ENCODE measurements at regions not wholly inside any gene's neighbourhood (a gene's known extent, or its start where the extent isn't known, plus 50 kb on each side); places are given as distances from the start of the nearest gene placed in this dataset.

DNA sequence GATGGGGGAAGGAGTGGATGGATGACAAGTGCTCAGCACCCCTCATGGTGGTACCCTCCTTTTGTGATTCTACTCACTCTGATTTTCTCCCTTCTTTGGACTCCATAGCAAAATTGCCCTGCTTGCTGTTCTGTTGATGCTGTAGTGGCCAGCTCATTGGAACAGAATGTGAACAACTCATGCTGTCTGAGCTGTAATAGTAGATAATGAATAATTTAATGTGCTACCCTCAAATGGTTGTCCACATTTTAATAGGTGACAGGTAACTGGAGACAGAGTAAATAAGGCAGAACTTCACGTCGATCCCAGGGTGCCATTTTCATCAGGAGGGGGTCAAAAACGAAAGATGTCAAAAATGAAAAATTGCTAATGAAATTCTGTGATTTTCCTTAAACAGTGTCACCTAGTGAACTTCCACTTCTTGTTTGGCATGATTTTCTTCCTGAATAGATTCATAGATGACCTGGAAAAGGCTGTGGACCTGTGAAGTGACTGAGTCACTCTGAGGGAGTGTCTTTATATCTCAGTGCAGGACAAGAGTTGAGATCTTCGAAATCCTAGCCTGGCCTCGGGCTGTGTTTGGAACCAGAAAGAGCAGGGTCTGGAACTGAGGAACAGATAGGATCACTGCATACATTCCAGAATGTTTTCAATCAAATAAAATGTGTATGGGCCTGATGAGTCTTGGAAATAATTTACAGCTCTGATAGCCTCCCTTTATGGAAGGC is 270.2 kb downstream of the PSAT1 start:
- no peak for DNase-seq

DNA sequence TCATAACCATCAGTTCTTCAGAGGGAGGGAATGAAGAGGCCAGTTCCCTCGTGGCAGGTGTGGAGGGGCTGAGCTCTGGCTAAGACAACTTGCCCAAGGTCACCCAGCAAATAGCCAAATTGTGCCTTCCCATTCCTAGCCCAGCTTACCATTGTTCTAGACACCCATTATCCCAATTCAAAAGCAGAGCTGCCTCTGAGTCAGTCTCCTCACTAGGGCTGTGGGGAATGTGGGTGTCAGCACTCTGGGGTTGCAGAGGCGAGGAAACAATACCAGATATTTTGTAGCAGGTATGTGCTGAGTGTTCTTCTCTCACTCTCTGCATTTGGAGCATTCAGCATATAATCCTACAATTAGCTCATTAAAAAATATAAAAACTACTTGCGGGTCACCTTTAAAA is 270.8 kb downstream of the PSAT1 start:
- DNase-seq, result no peak

DNA sequence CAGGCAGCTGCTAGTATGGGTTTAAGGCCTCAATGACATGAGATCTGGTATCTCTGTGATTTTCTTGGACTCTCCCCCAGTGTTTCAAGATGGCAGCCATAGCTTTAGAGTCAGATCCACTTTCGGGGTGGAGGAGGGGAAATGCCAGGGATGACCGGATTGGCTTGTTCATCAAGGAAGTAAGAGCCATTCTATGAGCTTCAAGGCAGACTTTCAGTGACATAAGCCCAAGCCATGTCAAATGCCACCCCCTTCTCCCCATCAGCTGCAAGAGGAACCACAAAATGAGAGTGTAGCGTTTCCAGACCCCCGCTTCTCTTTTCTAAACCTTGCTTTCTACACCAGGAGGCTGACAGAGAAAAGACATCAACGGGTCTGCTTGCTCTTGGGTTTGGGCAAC is 271.8 kb downstream of the PSAT1 start:
- DNase-seq, result no peak

DNA sequence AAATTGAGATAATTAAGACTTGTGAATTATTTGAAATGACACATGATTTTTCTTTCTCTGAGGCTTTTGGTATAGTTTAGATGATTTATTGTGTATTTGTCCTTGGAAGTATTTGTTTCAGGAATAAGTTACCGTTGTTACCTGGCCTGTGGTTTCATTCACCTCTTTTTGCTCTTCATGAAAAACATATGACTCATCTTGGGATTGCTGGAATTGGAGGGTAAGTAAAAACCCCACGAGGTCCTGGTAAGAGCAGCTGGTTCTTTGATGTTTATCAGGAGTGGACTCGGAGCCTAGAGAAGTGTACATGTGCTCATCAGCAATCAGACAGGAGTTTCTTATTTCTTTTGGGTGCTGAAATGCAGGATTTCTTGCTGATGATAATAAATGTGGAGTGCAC is 275.3 kb downstream of the PSAT1 start:
- DNase-seq, result no peak

DNA sequence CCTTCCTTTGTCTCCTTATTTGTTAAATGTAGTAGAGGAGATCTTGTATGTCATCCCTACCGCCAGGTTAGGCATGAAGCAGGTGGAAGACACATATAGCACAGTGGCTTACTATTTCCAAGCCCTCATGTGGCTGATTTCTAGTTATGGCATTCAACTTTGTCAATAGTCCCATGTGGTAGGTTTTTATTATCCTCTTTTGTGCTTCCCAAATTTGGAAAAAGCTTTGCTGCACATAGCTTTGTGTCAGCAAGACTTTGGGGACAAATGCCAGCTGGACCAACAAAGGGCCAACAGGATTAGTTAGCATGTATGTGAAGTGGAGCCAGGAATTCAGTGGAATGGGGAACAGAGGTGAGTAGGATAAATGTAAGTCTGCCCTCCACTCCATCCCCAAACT is 276.3 kb downstream of the PSAT1 start:
- DNase-seq, result no peak

DNA sequence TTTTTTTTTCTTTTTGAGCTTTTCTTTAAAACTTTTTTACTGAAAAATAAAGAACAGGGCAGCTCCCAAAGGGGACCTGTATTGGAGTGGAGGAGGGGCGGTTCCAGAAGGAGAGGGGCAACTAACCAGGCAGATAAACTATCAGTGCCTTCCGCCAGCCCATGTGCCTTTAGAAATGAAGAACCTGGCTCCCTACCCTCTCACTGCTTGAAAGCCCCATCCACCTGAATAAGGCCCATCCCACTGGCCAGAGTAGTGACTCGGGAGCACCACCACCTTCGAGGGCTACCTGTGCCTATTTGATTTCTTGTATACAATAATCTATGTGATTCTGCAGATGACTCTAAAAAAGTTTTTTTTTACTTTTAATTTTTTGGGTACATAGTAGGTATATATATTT is 276.7 kb downstream of the PSAT1 start:
- DNase-seq, result no peak

DNA sequence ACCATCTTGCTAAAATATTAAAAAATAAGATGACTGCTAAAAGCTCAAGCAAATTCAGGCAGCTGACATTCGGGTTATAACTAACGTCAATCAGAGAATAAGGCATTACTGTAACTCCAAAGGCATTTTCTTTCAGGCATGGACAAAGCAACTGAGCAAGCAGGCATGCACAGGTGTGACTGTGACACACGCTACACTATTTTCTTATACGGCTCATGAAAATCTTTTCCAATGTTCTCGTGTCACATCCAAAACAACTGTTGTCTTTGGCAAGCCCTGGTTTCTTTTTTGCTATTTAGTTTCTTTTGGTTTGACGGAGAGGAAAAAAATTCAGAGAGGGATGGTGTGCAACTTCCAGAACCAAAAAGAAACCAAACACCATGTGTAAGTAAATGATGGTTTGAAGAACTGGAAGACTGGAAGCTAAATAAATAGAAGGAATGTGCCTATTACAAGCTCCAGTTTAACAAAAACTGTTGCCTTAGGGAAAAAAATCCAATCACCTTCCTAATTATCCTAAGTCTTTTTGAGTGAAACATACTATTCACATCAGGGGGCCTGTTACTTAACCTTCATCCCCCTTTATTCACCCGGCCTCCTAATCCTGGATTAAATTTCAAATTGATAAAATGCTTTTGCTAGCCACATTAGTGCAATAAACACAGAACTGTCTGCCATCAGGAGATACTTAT is 277.6 kb downstream of the PSAT1 start:
- no peak for DNase-seq

DNA sequence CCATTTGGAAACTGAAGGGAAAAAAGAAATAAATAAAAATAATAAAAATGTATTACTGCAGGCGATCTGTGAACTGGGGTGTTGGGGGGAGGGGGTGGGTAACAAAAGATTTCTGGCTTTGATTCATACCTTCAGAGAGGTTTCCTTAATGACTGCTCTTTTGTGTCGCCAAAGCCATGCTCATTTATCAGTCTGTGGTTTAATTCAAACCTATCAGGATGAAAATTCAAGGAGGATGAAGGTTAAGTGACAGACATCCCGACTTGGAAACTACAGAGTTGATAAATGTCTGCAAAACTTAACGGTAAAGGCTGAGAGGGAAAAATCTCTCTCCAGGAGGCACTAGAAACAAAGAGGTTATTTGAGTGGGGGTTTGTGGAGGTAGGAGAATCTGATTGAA is 278.2 kb downstream of the PSAT1 start:
- no peak for DNase-seq

DNA sequence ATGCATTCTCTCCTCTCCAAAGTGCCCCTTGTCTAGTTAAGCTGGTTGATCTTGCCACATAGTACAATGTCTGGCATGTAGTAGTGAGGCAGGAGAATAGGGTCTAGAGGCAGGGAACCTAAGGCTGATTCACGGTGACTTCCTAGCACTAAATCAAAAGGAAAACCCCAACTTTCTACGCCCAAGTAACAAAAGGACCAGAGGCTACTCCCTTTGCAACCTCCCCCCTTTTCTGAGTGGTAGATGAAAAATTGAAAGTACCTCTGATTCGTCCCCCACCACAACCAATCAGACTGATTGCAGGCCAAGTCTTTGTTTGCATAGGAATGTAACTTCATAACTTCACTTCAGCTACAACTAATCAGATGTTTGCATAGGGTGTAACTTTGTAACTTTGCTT is 278.8 kb downstream of the PSAT1 start:
- DNase-seq, result no peak

DNA sequence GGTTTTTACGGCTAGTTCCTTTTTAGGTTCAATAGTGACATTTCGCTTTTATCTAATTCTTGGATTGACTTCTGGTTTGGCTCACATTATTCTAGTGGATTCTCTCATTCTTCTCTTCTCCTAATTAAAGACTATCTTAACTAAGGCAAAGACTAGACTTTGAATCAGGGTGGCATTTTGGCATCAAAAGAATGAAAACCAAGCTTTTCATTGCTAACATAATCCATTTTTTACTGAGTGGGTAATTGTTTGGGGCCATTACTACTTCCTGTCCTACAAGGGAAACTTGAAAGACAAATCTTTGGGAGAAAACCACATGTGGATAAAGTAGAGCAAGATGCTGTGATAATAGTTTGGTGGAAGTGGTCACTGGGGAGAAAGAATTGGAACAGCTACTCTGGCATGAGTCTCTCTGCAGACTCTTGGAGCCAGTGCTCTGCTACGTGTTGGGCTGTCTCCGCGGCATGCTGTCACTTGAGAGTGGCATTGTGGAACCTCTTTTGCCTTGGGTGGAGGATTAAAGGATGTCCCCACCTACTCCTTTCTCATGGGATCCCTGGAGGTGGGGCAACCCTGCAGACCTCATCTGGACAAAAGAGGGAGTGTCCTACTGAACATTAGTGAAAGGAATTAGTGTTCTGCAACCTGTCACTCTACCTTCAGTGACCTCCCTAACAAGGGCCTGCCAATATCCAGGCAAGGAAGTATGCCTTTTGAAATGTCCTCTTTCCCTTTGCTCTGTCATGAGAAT is 280.4 kb downstream of the PSAT1 start:
- no peak for DNase-seq

DNA sequence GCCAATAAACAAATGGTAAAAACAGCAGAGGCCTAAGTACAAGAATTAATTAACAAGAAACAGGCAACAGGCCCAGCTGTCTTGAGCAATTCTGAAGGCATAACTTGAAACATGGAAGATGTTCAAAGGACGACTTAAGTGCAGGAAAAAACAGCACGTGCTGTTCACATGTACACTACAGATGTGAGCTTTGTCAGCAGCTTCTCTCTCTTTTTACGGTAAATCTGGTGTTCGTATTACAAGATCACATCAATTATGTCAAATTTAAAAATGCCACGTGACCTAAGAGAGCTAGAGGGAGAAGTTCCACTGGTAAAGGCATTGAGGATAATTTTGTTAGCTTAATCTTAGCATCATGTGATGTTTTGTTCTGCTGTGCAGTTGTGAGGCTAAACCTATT is 281.1 kb downstream of the PSAT1 start:
- no peak for DNase-seq

DNA sequence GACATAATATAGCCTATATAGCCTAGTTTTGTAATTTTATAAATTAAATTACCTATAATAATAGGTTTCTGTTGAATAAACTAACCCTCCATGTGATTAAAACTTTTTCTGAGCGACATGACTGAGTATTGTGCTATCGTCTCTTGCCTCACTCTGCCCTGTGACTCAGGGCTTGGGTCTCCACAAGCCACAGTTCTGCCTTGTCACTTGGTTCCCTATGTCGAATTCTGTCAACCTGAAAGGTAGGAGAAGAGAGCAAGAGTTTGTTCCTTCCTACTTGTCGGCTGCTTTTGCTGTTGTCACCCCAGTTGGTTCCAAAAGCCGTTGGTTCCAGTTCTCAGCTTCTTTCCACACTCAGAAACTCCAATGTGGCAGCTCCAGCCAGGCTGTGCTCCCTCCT is 285.9 kb downstream of the PSAT1 start:
- DNase-seq, result no peak

DNA sequence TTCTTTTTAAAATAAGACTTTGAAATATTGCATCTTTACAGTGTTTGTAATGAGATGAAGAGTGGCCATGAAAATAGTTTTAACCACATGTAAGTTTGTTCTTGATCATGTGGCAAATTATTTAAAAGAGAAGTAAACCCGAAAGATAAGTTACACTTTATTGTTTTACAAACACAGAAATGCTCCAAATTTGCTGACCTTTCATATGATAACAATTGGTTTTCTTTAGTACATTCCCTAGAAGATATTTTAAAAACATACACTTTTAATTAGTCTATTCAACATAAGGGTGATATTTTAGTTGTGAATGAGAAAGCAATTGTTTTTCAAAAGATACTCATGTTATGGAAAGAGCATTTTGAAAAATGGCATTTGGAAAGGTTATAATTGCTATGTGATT is 287.7 kb downstream of the PSAT1 start:
- DNase-seq, result no peak

DNA sequence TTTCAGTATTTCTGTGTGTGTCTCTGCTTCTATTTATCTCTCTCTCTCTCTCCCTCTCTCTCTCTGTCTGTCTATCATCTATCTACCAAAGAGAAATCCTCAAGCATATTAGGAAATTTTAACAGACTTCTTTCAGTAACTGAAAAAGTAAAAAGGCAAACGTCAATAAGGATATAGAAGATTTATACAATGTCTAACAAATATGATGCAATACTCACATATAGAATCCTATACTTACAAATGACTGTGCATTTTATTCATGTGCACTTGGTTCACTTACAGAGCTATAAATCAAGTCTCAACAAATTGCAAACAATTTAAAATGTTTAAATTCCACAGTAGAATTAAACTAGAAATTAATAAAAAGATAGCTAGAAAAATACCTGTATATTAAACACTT is 289.0 kb downstream of the PSAT1 start:
- no peak for DNase-seq

DNA sequence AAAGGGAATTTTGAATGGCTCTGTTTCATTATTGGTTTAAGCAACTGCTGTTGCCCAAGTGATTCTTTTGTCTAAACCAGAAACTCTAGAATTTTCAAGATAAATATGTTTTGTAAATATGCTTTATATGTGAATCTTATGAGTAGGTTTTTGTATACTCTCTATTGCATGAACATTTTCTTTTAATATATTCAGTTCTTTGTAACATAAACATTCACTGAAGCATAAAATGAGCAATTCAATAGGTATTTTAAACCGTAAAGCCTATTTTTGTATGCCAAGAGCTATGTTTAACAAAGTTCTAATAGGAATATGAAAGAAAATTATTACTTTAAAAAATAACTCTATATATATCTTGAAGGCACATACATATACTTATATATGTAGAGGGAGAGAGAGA is 293.1 kb downstream of the PSAT1 start:
- DNase-seq, result no peak

DNA sequence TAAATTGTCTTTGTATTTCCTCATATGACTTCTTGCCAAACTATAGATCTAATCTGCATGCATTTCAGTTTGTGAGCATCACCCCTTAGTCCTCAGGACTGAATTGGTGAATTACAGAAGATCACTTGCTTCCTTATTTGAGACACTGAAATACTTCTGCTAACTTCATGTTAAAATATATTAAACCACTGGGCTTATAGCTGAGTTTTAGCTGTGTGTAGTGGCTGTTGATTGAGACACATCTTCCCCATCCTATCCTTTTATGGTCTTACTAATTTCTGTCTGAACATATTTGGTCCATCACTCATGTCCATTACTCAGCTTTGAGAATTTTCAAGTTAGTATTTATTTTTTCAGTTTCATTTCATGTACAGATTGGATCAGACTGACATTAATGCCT is 295.9 kb downstream of the PSAT1 start:
- no peak for DNase-seq

DNA sequence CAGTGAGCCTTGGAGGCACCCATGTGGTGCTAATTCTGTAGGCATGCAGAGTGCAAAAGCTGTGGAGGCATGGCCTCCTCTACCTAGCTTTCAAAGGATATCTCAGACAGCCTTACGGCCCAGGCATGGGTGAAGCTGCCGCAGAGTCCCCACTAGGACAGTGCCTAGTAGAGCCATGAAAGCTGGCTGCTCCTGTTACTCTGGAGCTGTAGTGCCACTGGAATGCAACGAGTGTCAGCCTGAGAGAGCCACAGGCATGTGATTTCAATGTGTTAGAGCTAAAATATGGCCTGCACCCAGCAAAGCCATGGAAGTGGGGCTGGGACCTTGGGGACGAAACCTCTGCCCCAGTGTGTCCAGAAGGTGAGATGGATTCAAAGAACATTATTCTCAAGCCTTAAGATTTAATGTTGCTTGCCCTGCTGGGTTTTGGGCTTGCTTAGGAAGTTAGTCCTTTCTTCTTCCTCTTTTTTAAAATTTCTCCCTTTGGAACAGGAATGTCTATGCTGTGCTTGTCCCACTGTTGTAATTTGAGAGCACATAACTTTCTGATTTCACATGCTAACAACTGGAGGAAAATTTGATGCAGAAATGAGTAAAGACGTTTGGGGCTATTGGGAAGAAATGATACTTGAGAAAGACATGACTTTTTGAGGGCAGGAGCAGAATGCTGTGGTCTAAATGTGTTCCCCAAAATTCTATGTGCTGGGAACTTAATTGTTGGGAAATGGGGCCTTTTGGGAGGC is 298.4 kb downstream of the PSAT1 start:
- DNase-seq, result no peak

DNA sequence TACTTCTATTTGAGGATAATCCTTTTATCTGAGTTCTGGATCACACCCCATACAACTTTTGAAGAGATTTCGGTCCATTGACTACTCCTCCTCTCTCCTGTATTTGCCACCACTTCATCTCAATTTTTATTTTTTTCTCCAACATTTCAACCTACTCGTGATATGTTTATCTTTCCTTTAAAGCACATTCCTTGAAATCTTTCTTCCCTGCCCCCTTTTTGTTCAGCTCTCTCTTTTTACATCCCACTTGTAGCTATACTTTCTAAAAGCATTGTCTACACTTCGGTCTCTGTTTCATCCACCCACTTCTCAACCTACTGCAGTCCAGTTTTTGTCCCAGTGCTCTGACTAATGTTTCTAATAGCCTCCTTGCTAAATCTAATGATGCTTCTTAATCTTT is 299.4 kb downstream of the PSAT1 start:
- no peak for DNase-seq

DNA sequence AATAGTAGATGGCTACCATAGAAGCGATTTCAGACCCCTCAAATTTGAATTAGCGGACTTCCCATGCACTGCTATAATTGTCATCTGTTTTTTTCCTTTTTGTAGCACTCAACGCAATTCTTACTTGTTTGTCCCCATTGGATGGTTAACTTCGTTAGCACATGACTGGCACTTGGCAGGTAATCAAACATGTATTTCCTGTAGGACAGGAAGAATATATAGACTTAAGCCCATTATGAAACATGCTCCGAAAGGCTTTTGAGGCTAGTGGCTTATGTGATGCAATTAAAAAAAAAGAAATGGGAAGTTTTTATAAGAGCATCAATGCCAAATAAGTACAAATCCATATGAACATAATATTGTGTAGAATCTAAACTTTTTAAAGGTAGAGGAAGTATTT is 301.2 kb downstream of the PSAT1 start:
- DNase-seq, result no peak

DNA sequence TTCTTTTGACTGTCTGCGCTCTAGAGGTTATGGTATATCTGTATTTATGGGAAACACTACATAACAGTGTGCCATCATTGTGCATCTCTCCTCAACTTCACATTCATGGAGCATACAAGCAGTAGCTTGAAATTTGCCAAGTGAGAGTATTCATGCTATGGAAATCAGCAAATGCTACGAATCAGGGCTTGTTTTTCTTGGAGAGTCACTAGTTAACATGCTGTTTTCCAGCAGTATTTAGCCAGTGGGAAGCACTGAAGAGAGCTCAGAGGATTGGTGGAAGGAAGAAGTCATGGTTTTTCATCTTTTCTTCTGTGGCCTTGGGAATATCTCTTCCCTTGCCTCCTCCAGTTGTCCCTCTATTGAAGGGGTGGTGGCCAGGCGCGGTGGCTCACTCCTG is 303.0 kb downstream of the PSAT1 start:
- no peak for DNase-seq

DNA sequence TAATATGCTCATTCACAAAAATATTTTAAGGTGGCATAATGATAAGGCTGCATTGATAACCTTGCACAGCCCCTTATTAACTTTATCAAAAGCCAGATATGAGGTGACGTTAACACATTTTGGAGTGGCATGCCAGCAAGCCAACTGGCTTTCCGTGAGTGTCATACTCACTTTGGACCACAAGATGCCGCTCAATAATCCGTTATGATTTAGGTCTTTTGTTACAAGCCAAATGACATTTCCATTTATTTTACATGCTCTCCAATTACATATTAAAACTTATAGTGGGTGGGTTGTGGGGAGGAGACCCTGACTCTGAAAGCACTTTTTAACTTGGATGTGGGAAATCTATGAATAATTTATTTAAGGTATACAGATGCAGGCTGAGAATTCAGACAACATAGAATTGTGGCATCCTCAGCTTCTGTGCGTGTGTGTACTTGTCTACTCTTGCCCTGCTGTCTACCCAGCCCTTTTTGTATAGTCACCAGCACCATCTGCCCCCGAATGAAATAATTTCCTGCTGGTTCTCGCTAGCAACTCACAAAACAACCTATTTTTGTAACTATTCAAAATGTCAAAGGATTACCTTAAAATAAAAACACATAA is 305.1 kb downstream of the PSAT1 start:
- DNase-seq, result no peak

DNA sequence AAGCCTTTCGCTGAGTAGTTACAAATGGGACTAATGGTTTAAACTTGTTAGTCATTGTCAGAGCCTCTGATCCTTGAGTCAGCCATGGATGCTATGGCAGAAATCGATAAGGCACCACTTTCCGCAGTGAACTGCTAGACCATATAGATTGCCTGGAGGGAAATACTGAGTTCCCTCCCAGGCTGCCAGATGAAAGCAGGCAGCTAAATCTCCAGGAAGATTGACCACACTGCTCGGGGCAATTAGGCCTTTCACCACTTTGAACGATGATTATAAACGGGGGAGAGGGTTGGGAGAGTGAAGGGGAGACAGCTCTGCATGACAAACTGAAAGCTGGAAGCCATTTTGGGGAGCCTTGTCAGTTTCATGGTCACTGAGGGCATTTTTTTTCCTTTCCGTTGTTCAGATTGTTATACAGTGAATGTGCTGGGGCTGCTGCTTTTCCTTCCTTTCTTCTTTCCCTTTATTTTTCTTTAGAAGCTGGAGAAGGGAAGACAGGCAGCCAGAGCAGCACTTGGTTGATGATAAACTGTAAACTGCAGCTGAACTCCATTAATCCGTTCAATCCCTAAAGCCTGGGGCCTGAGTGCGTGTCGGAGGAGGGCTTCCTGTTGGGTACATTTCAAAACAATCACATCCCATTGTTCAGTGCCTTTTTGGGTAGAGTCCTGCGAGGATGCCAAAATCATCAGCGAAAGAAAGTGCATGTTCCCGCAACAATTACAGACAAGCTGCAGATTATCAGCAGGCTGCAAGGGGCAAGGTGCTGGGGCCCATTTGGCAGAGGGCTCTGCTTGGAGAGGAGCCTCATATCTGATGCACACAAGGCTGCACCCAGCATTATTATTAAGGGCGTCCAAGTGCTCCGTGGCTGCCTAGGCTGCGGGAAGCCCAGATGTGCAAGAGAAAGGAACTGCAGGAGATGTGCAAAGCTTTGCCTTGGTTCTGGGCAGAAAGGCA is 308.4 kb downstream of the PSAT1 start:
- no peak for DNase-seq
